Renal pelvis (tissue), 1 donor: ENCODE measurements at regions not wholly inside any gene's neighbourhood (a gene's known extent, or its start where the extent isn't known, plus 50 kb on each side); places are given as distances from the start of the nearest gene placed in this dataset.
A peak's percentile ranks its signal among the peaks of the same experiment; 100 is the strongest.

ENCODE experiments used
- DNase-seq: peaks from one replicate; pipeline ENCODE4 v3.0.0-alpha.2; 2013

DNA sequence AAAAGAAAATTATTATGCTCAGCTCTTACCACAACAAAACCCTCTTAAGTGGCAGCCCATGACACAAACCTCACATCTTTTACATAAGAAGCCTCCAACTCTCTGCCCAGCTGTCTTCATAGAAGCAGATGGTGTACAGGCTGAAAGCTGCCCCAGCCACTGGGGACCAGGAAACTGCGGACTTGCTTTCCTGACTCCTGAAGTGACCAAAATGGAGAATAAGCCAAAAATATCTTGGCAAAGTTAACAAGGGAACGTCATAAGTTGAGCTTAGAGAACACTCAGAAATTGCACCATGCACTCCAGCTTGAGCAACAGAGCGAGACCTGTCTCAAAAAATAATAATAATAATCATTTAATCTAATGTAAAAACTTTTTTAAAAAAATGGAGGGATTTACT lies 160.3 kb upstream of the CDYL start:
- no peak for DNase-seq

DNA sequence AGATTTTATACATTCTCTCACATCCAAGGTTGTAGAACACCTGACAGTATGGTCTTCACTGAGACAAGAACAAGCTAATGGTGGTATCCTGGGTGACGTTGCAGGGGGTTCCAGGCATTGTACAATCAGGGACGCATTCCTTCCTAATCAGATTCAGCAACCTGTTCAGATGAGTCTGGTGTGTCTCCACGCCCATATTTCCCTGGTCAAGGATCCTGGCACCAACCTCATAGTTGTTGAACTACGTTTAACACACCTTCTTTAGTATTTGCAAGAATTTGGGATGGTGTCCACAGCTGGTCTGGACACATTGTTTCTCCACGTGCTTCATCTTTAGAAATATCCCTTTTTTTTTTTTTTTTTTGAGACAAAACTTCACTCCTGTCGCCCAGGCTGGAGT lies 161.0 kb upstream of the CDYL start:
- no peak for DNase-seq

DNA sequence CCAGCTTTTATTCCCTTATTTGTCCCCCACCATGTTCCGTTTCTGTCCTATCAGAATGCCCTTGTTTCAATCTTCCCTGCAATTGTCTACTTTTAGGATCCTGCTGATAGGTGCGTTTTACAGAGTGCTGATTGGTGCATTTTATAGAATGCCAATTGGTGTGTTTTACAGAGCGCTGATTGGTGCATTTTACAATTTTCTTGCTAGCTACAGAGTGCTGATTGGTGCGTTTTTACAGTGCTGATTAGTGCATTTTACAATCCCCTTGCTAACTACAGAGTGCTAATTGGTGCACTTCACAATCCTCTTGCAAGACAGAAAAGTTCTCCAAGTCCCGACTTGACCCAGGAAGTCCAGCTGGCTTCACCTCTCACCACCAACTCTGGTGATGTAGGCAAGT lies 161.6 kb upstream of the CDYL start:
- DNase-seq = no peak

DNA sequence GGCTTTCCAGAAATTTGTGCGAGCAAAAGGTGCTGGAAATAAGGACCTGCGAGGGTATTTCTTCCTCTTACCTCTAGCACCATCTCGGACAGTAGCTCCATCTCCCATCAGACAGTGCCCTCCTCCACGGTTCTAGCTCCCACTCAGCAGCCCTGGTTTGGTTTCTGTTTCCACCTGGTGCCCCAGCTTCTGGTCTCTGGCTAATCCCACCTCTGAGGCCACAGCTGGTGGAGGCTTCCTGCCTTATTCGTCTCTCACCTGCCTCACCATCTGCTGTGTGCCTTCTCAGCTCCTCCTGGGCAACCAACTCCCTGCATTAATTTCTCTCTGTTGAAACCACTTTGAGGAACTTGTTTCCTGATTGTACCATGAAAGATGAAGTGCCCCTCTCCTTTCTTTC lies 162.4 kb upstream of the CDYL start:
- no peak for DNase-seq

DNA sequence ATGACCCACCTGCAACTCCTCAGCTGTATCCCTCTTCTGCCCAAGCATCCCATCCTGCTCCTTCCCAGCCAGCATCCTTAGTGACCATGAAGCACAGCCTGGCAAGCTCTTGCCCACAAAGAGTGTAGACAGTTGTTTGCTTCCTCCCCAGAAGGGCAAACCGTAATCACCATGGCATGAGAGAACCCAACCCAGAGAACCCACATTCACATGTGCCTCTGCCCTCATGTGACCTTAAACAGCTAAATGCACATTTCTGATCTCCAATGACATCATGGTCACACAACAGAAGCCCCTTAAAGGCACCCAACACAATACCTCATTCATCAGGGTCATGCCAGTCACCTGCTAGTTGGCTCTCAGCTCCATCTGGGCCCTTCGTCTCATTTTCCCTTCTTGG lies 162.8 kb upstream of the CDYL start:
- no peak for DNase-seq

DNA sequence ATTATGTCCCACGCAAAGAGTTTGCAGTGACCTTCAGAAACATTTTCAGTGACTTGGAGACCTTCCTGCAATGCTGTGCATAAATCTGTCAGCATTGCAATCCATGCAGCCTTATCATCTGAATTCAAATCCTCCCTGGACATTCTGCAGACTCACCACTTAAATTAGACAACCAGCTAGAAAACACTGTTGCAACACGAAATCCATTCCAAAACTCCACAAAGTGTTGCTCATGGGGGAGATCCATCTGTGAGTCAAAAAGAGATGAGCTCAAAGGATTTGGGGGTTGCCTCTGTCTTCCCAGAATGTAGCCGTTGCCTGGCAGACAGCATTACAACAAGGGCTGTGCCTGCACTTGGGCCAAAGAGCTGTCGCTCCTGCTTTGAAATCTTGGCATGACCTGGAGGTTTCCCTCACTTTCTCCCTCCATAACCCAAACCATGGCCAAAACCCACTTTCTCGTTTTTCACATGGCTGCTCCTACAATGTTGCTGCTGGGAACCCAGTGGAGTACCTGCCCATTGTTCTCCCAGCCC lies 163.5 kb upstream of the CDYL start:
- DNase-seq = no peak

DNA sequence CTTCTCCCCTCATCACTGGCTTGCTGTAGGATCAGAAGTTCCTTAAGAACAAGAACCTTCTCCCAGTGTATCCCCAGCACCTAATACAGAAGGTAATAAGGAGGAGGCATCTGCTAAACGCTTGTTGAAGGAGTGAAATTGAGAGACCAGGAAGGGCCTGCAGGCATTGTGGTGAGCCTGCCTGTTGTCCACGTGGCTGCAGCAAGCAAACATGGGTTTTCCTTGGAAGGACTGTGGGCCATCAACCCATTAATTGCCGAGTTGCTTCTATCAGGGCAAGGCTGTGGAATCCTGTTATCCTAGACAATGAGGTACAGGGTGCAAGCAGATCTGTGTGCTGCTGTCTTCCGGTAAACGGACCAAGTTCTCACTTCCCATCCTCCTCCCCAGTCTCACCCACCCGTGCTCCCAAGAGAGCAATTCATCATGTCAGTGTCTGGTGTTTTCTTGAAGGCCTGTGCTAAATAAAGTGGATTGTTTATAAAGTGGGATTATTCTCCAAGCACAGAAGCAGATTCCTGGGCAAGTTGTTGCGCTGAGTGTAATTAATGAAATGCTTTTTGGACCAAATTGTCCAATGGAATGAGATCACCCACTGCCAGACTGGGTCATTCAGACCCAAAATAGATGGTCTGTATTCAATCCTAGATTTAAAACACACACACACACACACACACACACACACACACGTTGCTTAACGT lies 164.6 kb upstream of the CDYL start:
- no peak for DNase-seq

DNA sequence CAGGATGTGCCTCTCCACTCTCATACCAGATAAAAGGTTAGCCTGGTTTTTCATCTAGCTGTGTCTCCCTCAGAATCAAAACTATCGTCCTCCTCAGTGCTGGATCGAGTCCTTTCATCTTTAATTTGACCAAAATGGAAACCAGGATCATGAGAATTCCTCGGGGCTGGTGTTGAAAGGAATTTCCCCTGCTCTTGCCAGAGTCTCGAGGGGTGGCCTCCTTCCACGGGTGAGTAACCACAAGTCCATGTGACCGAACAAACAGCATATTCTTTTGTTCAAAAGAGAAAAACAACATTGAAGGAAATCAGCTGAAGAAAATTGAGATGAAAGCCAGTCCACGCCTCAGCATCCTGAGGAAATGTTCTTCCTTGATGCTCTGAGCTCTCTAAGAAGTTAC lies 165.9 kb upstream of the CDYL start:
- DNase-seq = peak; percentile 12

DNA sequence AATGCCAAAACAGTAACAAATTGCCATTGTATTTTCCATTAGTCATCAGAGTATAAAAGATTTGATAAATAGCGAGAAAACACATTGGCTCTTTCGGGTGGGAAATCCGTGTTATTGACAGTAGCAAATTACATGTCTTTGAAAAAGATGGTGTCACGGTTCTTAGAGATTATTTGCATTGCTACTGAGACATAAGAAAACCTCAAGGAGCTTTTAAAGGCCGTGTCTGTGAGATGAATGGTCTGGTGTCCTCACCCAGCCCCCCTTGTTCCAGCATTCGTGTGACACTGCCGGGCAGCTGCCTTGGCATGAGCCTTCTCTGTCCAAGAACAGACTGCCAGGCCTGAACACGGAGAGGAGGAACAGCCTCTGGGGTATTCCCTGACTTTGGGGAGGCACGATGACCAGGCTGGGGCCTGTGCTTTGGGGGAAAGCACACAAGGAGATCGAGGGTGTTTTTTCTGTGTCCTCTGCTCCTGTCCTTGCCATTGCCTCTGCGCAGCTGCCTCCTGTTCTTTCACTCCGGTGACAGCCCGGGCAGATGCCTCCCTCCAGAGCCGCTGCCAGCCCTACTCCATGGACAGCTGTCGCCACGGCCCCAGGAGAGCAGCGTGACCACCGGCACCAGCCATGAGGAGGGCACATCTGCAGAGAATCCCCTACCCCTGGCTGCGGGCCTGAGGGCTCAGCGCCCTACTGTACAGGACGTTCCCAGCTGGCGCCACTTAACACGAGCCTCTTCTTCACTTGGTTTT lies 167.7 kb upstream of the CDYL start:
- DNase-seq = no peak

DNA sequence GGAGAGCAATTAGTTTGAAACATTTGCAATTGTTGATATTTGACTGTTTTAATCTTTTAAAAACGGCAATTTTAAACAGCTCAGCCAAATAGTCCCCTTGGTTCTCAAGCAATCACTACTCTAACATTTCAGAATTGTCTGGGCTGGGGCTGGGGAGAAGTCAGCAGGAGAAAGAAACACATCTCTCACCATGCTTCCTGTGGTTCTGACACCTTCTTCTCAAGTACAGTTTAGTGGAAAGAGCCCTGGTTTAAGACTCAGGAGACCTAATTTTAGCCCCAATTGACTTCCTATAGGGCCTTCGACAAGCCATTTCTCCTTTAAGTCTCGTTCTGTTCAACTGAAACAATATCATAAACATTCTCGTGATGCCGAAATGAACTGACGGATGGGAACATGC lies 168.4 kb upstream of the CDYL start:
- DNase-seq = no peak

DNA sequence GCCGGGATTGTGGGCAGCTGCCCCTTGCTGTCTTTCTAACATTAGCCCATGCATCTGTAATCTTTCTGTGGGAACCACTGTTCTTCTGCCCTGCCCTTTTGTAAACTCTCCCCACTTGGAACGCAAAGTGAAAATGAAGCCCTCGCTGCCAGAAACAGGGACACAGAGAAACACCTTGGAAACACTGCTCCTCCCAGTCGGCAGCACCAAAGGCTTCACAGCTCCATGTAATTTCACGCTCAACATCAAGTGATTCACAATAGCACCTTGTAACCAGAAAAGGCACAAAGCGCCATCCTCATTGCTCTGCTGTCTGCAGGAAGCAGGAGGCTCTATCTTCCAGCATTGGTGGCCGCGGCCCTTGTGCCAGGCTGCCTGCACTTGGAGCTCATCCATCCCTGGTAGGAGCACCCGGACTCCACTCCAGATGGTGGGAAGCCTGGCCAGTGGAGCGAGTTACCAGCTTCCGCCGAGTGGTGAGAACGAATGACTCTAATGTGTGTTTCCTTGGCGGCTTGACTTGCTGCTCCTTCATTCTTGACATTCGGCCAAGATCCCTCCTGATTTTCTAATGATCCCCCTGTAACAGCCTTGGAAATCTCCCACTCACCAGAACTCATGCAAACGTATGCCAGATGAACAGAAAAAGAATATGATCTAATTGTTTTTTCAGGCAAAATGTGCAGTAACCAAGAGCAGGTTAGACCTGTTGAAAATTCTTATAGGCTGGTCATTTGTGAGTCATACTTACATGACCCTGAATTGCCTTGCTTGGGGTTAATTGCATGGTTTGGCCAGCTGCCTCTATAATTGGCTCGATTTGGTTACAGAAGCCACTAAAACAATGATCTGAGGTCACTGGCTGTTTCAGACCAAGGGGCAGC lies 169.1 kb upstream of the CDYL start:
- DNase-seq = peak; percentile 31

DNA sequence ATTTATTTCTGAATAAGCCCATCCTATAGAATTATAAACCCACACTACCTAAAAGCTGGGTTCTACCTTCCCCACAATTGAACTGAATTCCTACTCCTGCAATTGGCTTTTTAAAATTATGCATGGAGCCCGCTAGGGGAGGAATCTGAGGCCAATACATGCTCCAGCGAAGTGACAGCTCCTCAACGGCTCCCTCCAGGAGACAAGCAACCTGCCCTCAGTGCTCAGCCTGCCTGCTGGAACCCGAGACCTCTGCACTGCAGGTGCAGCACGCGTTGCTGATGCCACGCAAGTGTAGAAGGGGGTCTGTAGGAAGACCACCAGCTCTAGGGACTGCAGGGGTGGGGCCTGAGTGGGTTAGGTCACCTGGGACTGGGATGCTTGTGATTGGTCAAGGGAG lies 170.2 kb upstream of the CDYL start:
- DNase-seq = no peak

DNA sequence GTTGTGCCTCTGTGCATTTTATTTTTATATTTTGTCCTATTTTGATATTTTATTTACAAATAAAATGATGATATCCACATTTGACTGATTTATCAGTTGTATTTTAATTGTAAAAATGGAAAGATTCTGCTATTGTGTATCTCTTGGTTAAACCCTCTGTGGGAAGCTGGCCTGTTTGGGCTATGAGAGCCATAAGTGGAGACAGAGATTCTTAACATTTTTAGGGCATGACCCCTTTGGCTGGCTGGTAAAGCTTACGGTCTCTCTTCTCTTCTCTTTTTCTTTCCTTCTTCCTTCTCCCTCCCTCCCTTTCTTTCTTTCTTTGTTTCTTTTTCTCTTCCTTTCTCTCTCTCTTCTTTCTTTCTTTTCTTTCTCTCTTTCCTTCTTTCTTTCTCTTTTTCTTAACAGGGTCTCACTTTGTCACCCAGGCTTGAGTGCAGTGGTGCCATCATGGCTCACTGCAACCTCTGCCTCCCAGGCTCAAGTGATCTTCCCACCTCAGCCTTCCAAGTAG lies 172.3 kb upstream of the CDYL start:
- no peak for DNase-seq

DNA sequence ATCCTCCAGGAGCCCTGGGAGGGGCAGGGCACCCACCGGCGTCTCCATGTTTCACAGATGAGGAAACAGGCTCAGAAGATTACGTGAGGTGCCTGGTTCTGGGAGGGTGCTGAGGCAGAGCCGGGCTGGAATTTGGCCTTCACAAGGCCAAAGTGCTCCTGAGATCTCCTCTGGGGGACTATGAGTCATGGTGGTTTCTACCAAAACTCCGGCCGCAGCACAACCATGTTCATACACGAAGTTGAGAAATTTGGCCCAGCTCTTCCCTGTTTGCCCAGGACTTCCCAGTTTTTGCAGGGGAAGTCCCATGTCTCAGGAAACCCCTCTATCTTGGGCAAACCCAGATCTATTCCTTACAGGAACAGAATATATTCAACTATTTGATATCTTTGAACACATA lies 172.9 kb upstream of the CDYL start:
- no peak for DNase-seq

DNA sequence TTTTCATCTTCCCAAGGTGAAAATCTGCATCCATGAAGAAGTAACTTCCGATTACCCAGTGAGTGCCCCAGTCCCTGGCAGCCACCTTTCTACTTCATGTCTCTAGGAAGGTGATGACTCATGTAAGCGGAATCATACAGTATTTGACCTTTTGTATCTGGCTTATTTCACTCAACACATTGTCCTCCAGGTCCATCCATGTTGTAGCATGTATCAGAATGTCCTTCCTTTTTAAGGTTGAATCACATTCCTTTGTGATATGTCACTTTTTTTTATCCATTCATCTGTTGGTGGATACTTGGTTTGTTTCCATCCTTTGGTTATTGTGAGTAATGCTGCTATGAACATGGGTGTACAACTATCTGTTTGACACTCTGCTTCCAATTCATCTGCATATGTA lies 176.3 kb upstream of the CDYL start:
- no peak for DNase-seq

DNA sequence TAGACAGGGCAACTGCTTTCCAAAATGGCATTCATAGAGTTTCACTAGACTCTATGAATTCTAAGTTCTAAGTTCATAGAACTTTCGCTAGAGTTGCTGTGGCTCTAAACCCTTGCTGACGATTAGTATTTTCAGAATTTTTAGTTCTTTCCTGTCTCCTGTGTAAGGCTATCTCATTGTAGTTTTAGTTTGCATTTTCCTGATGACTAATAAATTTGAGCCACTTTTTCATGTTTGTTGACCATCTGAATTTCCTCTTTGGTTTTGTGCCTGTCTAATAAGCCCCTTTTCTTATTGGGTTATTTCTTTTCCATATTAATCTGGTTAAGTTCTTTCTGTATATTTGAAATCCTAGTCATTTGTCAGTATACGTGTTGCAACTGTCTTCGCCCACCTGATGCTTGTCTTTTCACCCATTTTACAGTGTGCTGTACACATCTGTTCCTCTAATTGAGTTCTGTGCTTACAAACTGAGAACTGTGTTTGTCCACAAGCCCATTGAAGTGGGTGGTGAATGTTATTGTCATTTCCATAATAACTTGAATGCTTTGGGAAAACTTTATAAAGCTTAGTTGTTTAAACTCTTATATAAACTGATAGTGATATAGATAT lies 177.7 kb upstream of the CDYL start:
- no peak for DNase-seq

DNA sequence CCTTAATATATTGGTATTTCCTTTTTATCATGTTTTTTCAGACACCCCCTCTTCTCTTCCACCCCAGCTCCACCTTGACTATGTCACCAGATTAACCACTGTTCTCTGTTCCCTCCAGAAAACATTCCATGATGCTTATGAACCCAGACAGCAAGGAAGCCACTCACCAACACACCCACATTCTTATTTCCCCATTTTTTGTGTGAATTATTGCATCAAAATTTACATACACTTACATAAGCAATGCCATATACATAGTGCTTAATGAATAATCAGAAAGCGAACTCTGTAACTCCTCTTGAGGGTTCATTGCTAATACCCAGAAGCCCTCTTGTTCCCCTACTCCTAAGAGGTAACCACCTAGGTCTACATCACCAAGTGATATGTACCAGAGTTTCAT lies 182.3 kb upstream of the CDYL start:
- DNase-seq = no peak

DNA sequence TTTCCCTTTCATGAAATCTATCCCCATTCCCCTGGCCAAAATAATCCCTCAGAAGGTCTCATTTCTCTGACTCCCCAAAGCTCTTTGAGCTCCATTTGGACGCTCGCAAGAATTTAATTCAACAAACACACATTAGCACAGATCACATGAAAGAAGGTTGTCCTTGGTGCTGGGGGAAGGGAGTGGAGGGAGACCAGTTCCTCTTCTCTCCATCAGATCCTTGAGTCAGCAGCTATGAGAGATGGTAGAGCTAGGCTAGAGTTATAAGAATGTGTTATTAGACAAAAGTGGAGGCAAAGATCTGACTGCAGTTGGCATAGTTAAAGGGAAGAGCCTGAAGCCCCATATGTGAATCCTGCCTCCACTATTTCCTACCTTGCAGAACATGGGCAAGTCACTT lies 184.2 kb upstream of the CDYL start:
- no peak for DNase-seq

DNA sequence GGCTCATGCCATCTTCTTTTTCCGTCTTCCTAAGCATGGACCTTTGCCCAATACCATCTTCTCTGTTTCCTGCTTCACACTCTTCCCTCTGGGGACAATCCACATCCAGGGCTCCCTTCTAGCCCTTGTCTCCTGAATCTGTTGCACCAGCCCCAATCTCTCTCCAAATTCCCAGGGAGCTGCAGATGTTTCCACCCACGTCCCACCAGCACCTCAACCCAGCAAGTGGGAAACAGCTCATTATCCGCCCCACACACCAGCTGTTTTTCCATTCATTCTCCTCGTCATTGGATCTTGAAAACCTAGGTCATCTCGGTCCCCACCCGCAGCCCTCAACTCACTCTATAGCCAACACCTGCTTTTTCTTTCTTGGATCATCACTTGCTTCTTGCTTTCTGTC lies 185.0 kb upstream of the CDYL start:
- no peak for DNase-seq

DNA sequence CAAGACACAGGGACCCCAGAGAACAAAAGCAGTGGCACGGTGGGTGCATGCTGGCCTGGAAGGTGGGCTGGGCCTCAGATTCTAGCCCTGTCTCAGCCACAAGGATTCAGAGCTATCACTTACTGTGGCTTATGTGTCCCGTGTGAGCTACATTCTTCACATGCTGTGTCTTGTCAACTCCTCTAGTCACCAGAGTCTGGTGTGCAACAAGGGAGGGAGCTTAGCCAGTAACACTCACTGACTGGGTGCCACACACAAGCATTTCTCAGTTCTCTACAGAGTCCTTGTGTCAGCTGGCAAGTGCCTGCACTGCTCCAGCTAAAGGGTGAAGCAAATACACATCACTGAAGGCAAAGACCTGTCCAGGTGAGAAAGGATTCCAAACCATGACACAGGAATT lies 186.9 kb upstream of the CDYL start:
- DNase-seq = no peak

DNA sequence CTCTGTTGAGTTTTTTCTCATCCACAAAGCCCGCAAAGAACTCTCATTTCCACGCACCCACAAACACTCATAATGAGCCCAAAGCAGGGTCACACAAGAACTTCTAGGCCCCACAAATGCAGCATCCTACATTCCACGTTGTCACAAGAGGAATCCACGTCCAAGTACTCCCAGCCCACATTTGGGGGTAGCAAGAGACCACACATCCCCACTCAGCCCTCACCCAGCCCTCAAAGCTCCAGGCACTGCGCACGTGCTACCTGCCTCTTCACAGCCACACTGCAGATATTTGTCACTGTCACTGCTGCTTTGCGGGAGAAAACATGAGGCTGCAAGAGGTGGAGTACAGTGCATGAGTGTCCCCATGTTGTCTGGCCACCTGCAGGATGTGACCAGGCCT lies 187.6 kb upstream of the CDYL start:
- no peak for DNase-seq

DNA sequence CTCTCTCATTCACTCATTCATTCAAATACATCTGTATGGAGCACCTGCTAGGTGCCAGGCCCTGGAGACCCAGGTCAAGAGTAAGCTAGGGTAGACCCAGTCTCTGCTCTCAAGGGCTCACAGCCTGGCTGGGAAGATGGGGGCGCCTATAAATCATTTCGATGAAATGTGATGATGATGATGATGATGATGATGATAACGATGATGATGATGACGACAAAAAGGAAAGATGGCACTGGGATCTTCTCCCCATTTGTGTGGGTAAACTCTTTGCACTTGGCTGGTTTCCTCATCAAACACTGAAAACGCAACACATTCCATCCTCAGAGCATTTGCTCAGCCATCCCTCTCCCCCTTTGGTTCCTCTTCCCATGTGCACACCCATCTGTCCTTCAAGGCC lies 188.0 kb upstream of the CDYL start:
- no peak for DNase-seq
